ENCODE measurements at regions not wholly inside any gene's neighbourhood (a gene's known extent, or its start where the extent isn't known, plus 50 kb on each side); places are given as distances from the start of the nearest gene placed in this dataset.

- no peaks in the 10 kb centered on the region for H4K20me1 ChIP-seq (ENCODE audit: insufficient read depth, low read length)
- H3K9me2 ChIP-seq (ENCODE audit: insufficient read depth, low read length): no peaks in the 10 kb centered on the region
- intact Hi-C loops (cut with micrococcal nuclease; ENCODE audit: unreplicated experiment): no loop called here
- no peaks in the 10 kb centered on the region for H3K36me3 ChIP-seq (ENCODE audit: insufficient read depth, low read length)
- no peak overlapping the region for H3K27ac ChIP-seq (ENCODE audit: low read depth, low read length, poor library complexity, severe bottlenecking)
- POLR2A ChIA-PET: interaction anchor here (0.6 to 1.1 kb wide), 2 partner anchors 40 to 1306 kb away, joined by 3 to 9 read pairs; no protein-coding TSS in a partner anchor
- no TSS peak for BruUV-seq (replicated peaks)
- no peak for DNase-seq (ENCODE audit: low spot score)
- H2AFZ ChIP-seq (ENCODE audit: low read length): no peak overlapping the region
- H3K4me3 ChIP-seq (ENCODE audit: low read depth, low read length, poor library complexity, severe bottlenecking): no peak overlapping the region
- CTCF ChIA-PET (ENCODE audit: unreplicated experiment): no interaction called here
- H3K4me1 ChIP-seq (ENCODE audit: insufficient read depth, low read length, poor library complexity, severe bottlenecking): peaks cover 14% of the 10 kb centered on the region
- TF ChIP-seq EZH2phosphoT487 (IDR thresholded peaks at IDR 0.05; ENCODE audit: borderline replicate concordance, low read depth, low read length) (no peak), CTCF (conservative IDR thresholded peaks at IDR 0.05; ENCODE audit: low read length) (no peak)
- no peaks in the 10 kb centered on the region for H3K79me2 ChIP-seq (ENCODE audit: insufficient read depth, low read depth, low read length)
- no peaks in the 10 kb centered on the region for H3K9me3 ChIP-seq (ENCODE audit: low read length)
- no peak overlapping the region for H3K4me2 ChIP-seq (ENCODE audit: low read length)
These were observed 365.2 kb upstream of the JARID2 start for GRCh38 chr6:14880677-14881076.

- ChIA-PET CTCF (ENCODE audit: unreplicated experiment) (no interaction called here), POLR2A (interaction anchor here (1.1 kb wide), 1 partner anchor 41 kb away, joined by 9 read pairs; no protein-coding TSS in a partner anchor)
- DNase-seq (ENCODE audit: low spot score): no peak
- no peak overlapping the region for H2AFZ ChIP-seq (ENCODE audit: low read length)
- no peaks in the 10 kb centered on the region for H3K36me3 ChIP-seq (ENCODE audit: insufficient read depth, low read length)
- H3K4me3 ChIP-seq (ENCODE audit: low read depth, low read length, poor library complexity, severe bottlenecking): no peak overlapping the region
- no peak overlapping the region for H3K27ac ChIP-seq (ENCODE audit: low read depth, low read length, poor library complexity, severe bottlenecking)
- no peaks in the 10 kb centered on the region for H3K79me2 ChIP-seq (ENCODE audit: insufficient read depth, low read depth, low read length)
- peaks cover 14% of the 10 kb centered on the region for H3K4me1 ChIP-seq (ENCODE audit: insufficient read depth, low read length, poor library complexity, severe bottlenecking)
- H3K9me2 ChIP-seq (ENCODE audit: insufficient read depth, low read length): no peaks in the 10 kb centered on the region
- no TSS peak for BruUV-seq (replicated peaks)
- H3K4me2 ChIP-seq (ENCODE audit: low read length): no peak overlapping the region
- intact Hi-C loops (cut with micrococcal nuclease; ENCODE audit: unreplicated experiment): no loop called here
- no peaks in the 10 kb centered on the region for H3K9me3 ChIP-seq (ENCODE audit: low read length)
- TF ChIP-seq EZH2phosphoT487 (IDR thresholded peaks at IDR 0.05; ENCODE audit: borderline replicate concordance, low read depth, low read length) (no peak), CTCF (conservative IDR thresholded peaks at IDR 0.05; ENCODE audit: low read length) (no peak)
- H4K20me1 ChIP-seq (ENCODE audit: insufficient read depth, low read length): no peaks in the 10 kb centered on the region
These were observed 364.5 kb upstream of the JARID2 start for GRCh38 chr6:14881398-14881797.

- intact Hi-C loops (cut with micrococcal nuclease; ENCODE audit: unreplicated experiment): no loop called here
- ChIA-PET CTCF (ENCODE audit: unreplicated experiment) (interaction anchor here (1.3 kb wide), 1 partner anchor 9 kb away, joined by 3 read pairs; no protein-coding TSS in a partner anchor), POLR2A (no interaction called here)
These were observed 363.4 kb upstream of the JARID2 start for GRCh38 chr6:14882394-14883026.

More at GRCh38 chr6:14882394-14883026, 363.4 kb upstream of the JARID2 start:
- no peak overlapping the region for H3K27ac ChIP-seq (ENCODE audit: low read depth, low read length, poor library complexity, severe bottlenecking)
- H2AFZ ChIP-seq (ENCODE audit: low read length): no peak overlapping the region
- peak overlapping the region; percentile 12; the same call in 1 of the 2 replicates for H3K4me2 ChIP-seq (ENCODE audit: low read length)
- TF ChIP-seq CTCF (conservative IDR thresholded peaks at IDR 0.05; ENCODE audit: low read length) (no peak), EZH2phosphoT487 (IDR thresholded peaks at IDR 0.05; ENCODE audit: borderline replicate concordance, low read depth, low read length) (no peak)
- H3K79me2 ChIP-seq (ENCODE audit: insufficient read depth, low read depth, low read length): no peaks in the 10 kb centered on the region
- no peaks in the 10 kb centered on the region for H3K9me3 ChIP-seq (ENCODE audit: low read length)
- H3K36me3 ChIP-seq (ENCODE audit: insufficient read depth, low read length): no peaks in the 10 kb centered on the region
- DNase-seq (ENCODE audit: low spot score): no peak
- BruUV-seq (replicated peaks): no TSS peak
- H3K4me1 ChIP-seq (ENCODE audit: insufficient read depth, low read length, poor library complexity, severe bottlenecking): peaks cover 6% of the 10 kb centered on the region
- no peaks in the 10 kb centered on the region for H4K20me1 ChIP-seq (ENCODE audit: insufficient read depth, low read length)
- no peak overlapping the region for H3K4me3 ChIP-seq (ENCODE audit: low read depth, low read length, poor library complexity, severe bottlenecking)
- H3K9me2 ChIP-seq (ENCODE audit: insufficient read depth, low read length): no peaks in the 10 kb centered on the region
